ENCODE measurements at regions not wholly inside any gene's neighbourhood (a gene's known extent, or its start where the extent isn't known, plus 50 kb on each side); places are given as distances from the start of the nearest gene placed in this dataset.

DNA sequence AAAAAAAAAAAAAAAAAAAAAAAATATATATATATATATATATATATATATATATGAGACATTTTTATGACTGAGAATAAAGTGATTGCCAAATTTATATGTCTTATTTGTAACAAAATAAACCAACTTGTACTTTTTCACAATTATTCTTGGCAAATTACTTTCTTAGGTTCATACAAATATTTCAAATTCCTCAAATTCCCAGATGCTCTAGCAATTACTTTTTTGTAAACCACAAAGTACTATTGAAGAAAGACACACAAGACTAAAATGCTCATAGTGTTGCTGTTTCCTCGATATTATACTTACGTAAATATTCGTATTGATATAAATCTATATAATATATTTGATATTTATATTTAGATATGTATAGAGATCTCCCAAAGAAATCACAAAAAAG is 390.0 kb downstream of the FAT4 start:
- TF ChIP-seq EZH2 (optimal IDR thresholded peaks at IDR 0.05; ENCODE audit: low read depth, low read length) (no peak), EZH2phosphoT487 (IDR thresholded peaks at IDR 0.05; ENCODE audit: low read length) (no peak)
- TF ChIP-seq, protein P1, sequence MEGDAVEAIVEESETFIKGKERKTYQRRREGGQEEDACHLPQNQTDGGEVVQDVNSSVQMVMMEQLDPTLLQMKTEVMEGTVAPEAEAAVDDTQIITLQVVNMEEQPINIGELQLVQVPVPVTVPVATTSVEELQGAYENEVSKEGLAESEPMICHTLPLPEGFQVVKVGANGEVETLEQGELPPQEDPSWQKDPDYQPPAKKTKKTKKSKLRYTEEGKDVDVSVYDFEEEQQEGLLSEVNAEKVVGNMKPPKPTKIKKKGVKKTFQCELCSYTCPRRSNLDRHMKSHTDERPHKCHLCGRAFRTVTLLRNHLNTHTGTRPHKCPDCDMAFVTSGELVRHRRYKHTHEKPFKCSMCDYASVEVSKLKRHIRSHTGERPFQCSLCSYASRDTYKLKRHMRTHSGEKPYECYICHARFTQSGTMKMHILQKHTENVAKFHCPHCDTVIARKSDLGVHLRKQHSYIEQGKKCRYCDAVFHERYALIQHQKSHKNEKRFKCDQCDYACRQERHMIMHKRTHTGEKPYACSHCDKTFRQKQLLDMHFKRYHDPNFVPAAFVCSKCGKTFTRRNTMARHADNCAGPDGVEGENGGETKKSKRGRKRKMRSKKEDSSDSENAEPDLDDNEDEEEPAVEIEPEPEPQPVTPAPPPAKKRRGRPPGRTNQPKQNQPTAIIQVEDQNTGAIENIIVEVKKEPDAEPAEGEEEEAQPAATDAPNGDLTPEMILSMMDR (IDR thresholded peaks at IDR 0.05; ENCODE audit: low read length), result no peak
- Histone ChIP-seq H2AFZ (ENCODE audit: low read length) (no peak overlapping the region), H4K20me1 (ENCODE audit: insufficient read depth, low read length) (no peaks in the 10 kb centered on the region), H3K4me2 (ENCODE audit: low read depth, low read length) (no peak overlapping the region), H3K9ac (ENCODE audit: low read length) (no peak overlapping the region), H3K9me2 (replicated peaks; ENCODE audit: insufficient read depth, low read length) (no peaks in the 10 kb centered on the region), H3K27ac (ENCODE audit: low read length) (no peak overlapping the region), H3F3A (ENCODE audit: insufficient read depth, low read length) (no peaks in the 10 kb centered on the region), H3K4me3 (ENCODE audit: low read length) (no peak overlapping the region), H3K27me3 (replicated peaks; ENCODE audit: insufficient read depth, low read length) (no peaks in the 10 kb centered on the region), H3K4me1 (ENCODE audit: low read length) (no peaks in the 10 kb centered on the region), H3K79me2 (ENCODE audit: low read length) (no peaks in the 10 kb centered on the region), H3K36me3 (replicated peaks; ENCODE audit: insufficient read depth, low read length) (no peaks in the 10 kb centered on the region), H3K9me3 (replicated peaks; ENCODE audit: insufficient read depth, low read length) (no peaks in the 10 kb centered on the region)
- no peak for DNase-seq

DNA sequence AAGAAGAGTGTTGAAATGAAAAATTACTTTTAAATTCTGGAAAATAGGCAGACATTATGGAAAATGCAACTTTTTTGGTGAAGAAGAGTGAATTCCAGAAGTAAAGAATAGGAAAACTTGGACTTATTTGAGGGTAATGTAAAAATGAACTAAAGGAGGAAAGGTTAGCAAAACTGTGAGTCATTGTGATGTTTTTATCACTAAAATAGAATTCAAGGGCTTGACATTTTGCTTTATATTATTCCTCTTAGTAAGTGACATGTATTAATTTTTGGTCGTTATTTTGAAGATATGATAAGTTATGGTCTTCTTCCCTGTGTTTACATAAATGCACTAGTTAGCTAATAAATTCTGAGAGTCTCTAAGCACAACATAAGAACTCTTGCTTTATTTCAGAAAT is 390.9 kb downstream of the FAT4 start:
- no peak overlapping the region for H3K4me3 ChIP-seq (ENCODE audit: low read length)
- H3K9me2 ChIP-seq (replicated peaks; ENCODE audit: insufficient read depth, low read length), result no peaks in the 10 kb centered on the region
- no peak overlapping the region for H3K27ac ChIP-seq (ENCODE audit: low read length)
- no peaks in the 10 kb centered on the region for H3K79me2 ChIP-seq (ENCODE audit: low read length)
- H2AFZ ChIP-seq (ENCODE audit: low read length), result no peak overlapping the region
- TF ChIP-seq, protein P1 (IDR thresholded peaks at IDR 0.05; ENCODE audit: low read length), result no peak
- TF ChIP-seq EZH2 (optimal IDR thresholded peaks at IDR 0.05; ENCODE audit: low read depth, low read length) (no peak), EZH2phosphoT487 (IDR thresholded peaks at IDR 0.05; ENCODE audit: low read length) (no peak)
- H3K4me1 ChIP-seq (ENCODE audit: low read length), result no peaks in the 10 kb centered on the region
- no peaks in the 10 kb centered on the region for H3F3A ChIP-seq (ENCODE audit: insufficient read depth, low read length)
- H3K27me3 ChIP-seq (replicated peaks; ENCODE audit: insufficient read depth, low read length), result no peaks in the 10 kb centered on the region
- H3K9me3 ChIP-seq (replicated peaks; ENCODE audit: insufficient read depth, low read length), result no peaks in the 10 kb centered on the region
- H3K9ac ChIP-seq (ENCODE audit: low read length), result no peak overlapping the region
- H4K20me1 ChIP-seq (ENCODE audit: insufficient read depth, low read length), result no peaks in the 10 kb centered on the region
- no peaks in the 10 kb centered on the region for H3K36me3 ChIP-seq (replicated peaks; ENCODE audit: insufficient read depth, low read length)
- DNase-seq, result no peak
- H3K4me2 ChIP-seq (ENCODE audit: low read depth, low read length), result no peak overlapping the region

DNA sequence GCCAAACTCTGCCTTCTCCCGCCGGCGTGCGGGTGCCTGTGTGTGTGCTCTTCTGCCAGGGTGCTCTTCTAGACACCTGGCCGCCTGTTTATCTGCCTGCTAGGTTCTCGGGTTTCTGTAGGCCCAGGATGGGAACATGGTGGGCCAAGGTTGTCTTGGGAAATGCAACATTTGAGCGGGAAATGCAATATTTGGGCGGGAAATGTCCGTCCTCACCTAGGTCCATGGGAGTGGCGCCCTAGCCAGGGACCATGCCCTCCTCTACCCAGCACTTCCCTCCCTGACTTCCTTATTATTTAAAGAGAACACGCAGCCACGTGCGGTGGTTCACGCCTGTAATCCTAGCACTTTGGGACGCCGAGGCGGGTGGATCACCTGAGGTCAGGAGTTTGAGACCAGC is 392.6 kb downstream of the FAT4 start:
- H3K4me3 ChIP-seq (ENCODE audit: low read length), result no peak overlapping the region
- no peaks in the 10 kb centered on the region for H3K9me2 ChIP-seq (replicated peaks; ENCODE audit: insufficient read depth, low read length)
- H3K79me2 ChIP-seq (ENCODE audit: low read length), result no peaks in the 10 kb centered on the region
- H3K4me2 ChIP-seq (ENCODE audit: low read depth, low read length), result no peak overlapping the region
- TF ChIP-seq, protein P1 (IDR thresholded peaks at IDR 0.05; ENCODE audit: low read length), result no peak
- no peak for TF ChIP-seq EZH2phosphoT487 (IDR thresholded peaks at IDR 0.05; ENCODE audit: low read length)
- TF ChIP-seq EZH2 (optimal IDR thresholded peaks at IDR 0.05; ENCODE audit: low read depth, low read length), result no peak
- H3K27me3 ChIP-seq (replicated peaks; ENCODE audit: insufficient read depth, low read length), result no peaks in the 10 kb centered on the region
- no peaks in the 10 kb centered on the region for H4K20me1 ChIP-seq (ENCODE audit: insufficient read depth, low read length)
- H2AFZ ChIP-seq (ENCODE audit: low read length), result no peak overlapping the region
- no peaks in the 10 kb centered on the region for H3K36me3 ChIP-seq (replicated peaks; ENCODE audit: insufficient read depth, low read length)
- no peak for DNase-seq
- H3F3A ChIP-seq (ENCODE audit: insufficient read depth, low read length), result no peaks in the 10 kb centered on the region
- H3K9me3 ChIP-seq (replicated peaks; ENCODE audit: insufficient read depth, low read length), result no peaks in the 10 kb centered on the region
- H3K27ac ChIP-seq (ENCODE audit: low read length), result no peak overlapping the region
- H3K9ac ChIP-seq (ENCODE audit: low read length), result no peak overlapping the region
- no peaks in the 10 kb centered on the region for H3K4me1 ChIP-seq (ENCODE audit: low read length)
